Thyroid gland (tissue), 4 donors: ENCODE measurements at regions not wholly inside any gene's neighbourhood (a gene's known extent, or its start where the extent isn't known, plus 50 kb on each side); places are given as distances from the start of the nearest gene placed in this dataset.

Source experiments
- CTCF ChIP-seq, 6 experiments: fragments of 200-600 bp in 3 of 6; fragments of 450-650 bp in 3 of 6; sonication (generic) in 3 of 6; IDR thresholded peaks; one replicate each; pipeline ENCODE4 v1.5.1; 2016 to 2019; ENCODE audit warnings: antibody characterized with exemption in 6 of 6, mild to moderate bottlenecking in 2 of 6, inconsistent platforms in 1 of 6, moderate library complexity in 1 of 6
- POLR2A ChIP-seq, 2 donors: fragments of 450-650 bp; IDR thresholded peaks; one replicate each; pipeline ENCODE4 v1.6.1; 2017; ENCODE audit warnings: antibody characterized with exemption in 2 of 2, mild to moderate bottlenecking in 2 of 2, moderate library complexity in 1 of 2

GRCh38 chr22:49602481-49602880 is 225.2 kb downstream of the BRD1 start:
- no peak for TF ChIP-seq CTCF (IDR thresholded peaks at IDR 0.05)
- no peak for TF ChIP-seq POLR2A (IDR thresholded peaks at IDR 0.05)
